AG09319 (cell line): ENCODE measurements at regions not wholly inside any gene's neighbourhood (a gene's known extent, or its start where the extent isn't known, plus 50 kb on each side); places are given as distances from the start of the nearest gene placed in this dataset.

Source experiments
- DNase-seq: peaks from one replicate; pipeline ENCODE4 v3.0.0-alpha.2; 2010; ENCODE audit warnings: low read depth; ENCODE audit errors: extremely low read depth
- CTCF ChIP-seq: IDR thresholded peaks from 2 replicates; pipeline ENCODE4 v1.5.1; 2011; ENCODE audit warnings: low read depth, mild to moderate bottlenecking, inconsistent platforms, low read length, moderate library complexity

- DNase-seq = no peak
- TF ChIP-seq CTCF = no peak
Observed at GRCh38 chr4:186820391-186820891, 96.8 kb upstream of the FAT1 start.

- no peak for DNase-seq
- no peak for TF ChIP-seq CTCF
Observed at GRCh38 chr4:186823989-186824388, 100.3 kb upstream of the FAT1 start.

GRCh38 chr4:186825069-186825468 is 101.4 kb upstream of the FAT1 start:
- no peak for DNase-seq
- no peak for TF ChIP-seq CTCF

GRCh38 chr4:186826006-186826405 is 102.3 kb upstream of the FAT1 start:
- DNase-seq = no peak
- TF ChIP-seq CTCF = no peak

- DNase-seq = no peak
- TF ChIP-seq CTCF = no peak
Observed at GRCh38 chr4:186826846-186827533, 103.3 kb upstream of the FAT1 start.

GRCh38 chr4:186827534-186827897 is 103.9 kb upstream of the FAT1 start:
- DNase-seq = no peak
- no peak for TF ChIP-seq CTCF

GRCh38 chr4:186829097-186829496 is 105.4 kb upstream of the FAT1 start:
- no peak for TF ChIP-seq CTCF
- DNase-seq = no peak
